Ishikawa (cell line): ENCODE measurements at regions not wholly inside any gene's neighbourhood (a gene's known extent, or its start where the extent isn't known, plus 50 kb on each side); places are given as distances from the start of the nearest gene placed in this dataset.

Experiments used
- CEBPB ChIP-seq: IDR thresholded peaks from 2 replicates; pipeline ENCODE4 v1.6.1; 2012
- CREB1 ChIP-seq: IDR thresholded peaks from 2 replicates; pipeline ENCODE4 v1.6.1; 2012; ENCODE audit warnings: low read depth
- EGR1 ChIP-seq: IDR thresholded peaks from 2 replicates; pipeline ENCODE4 v1.6.1; 2012
- EP300 ChIP-seq: IDR thresholded peaks from 2 replicates; pipeline ENCODE4 v1.6.1; 2012; ENCODE audit warnings: borderline replicate concordance
- FOXM1 ChIP-seq: IDR thresholded peaks from 2 replicates; pipeline ENCODE4 v1.6.1; 2012; ENCODE audit warnings: low read depth, borderline replicate concordance
- NFIC ChIP-seq: IDR thresholded peaks from 2 replicates; pipeline ENCODE4 v1.6.1; 2012
- RAD21 ChIP-seq: IDR thresholded peaks from 2 replicates; pipeline ENCODE4 v1.6.1; 2012; ENCODE audit warnings: low read depth
- TAF1 ChIP-seq: IDR thresholded peaks from 2 replicates; pipeline ENCODE4 v1.6.1; 2012; ENCODE audit warnings: low read depth, mild to moderate bottlenecking
- TCF12 ChIP-seq: IDR thresholded peaks from 2 replicates; pipeline ENCODE4 v1.6.1; 2012; ENCODE audit warnings: low read depth
- TEAD4 ChIP-seq: IDR thresholded peaks from 2 replicates; pipeline ENCODE4 v1.6.1; 2012
- YY1 ChIP-seq: IDR thresholded peaks from 2 replicates; pipeline ENCODE4 v1.6.1; 2012; ENCODE audit warnings: low read depth
- ZBTB7A ChIP-seq: IDR thresholded peaks from 2 replicates; pipeline ENCODE4 v1.6.1; 2012; ENCODE audit warnings: low read depth
- TF ChIP-seq, protein P1 (sequence below): IDR thresholded peaks from 2 replicates; pipeline ENCODE4 v1.6.1; 2012
- TF ChIP-seq, protein P2 (sequence below): IDR thresholded peaks from 2 replicates; pipeline ENCODE4 v1.6.1; 2012; ENCODE audit warnings: low read depth, mild to moderate bottlenecking
- TF ChIP-seq, protein P3 (sequence below): IDR thresholded peaks from 2 replicates; pipeline ENCODE4 v1.6.1; 2012

DNA sequence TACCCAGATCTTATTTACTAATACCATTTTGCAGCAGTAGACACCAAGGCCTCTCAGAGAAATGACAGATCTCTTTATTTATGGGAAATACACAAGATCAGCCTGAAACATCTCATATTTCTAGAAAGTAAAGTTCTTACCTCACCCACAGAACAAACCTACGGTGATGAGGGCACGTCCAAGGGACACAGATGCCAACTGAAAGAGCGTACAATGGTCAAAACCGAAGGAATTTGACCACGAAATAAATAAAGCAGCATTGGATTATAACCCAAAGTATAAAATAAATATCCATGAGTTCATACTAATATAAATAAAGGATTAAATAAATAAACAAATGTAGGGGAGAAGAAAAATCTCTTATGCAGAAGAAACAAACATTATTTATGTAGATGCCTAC lies 747.0 kb downstream of the TNS3 start:
- no peak for TF ChIP-seq ZBTB7A
- TF ChIP-seq, protein P1, sequence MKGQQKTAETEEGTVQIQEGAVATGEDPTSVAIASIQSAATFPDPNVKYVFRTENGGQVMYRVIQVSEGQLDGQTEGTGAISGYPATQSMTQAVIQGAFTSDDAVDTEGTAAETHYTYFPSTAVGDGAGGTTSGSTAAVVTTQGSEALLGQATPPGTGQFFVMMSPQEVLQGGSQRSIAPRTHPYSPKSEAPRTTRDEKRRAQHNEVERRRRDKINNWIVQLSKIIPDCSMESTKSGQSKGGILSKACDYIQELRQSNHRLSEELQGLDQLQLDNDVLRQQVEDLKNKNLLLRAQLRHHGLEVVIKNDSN: no peak
- TF ChIP-seq TEAD4: no peak
- no peak for TF ChIP-seq TCF12
- TF ChIP-seq FOXM1: no peak
- no peak for TF ChIP-seq YY1
- TF ChIP-seq CREB1: no peak
- TF ChIP-seq TAF1: no peak
- TF ChIP-seq CEBPB: no peak
- TF ChIP-seq, protein P2, sequence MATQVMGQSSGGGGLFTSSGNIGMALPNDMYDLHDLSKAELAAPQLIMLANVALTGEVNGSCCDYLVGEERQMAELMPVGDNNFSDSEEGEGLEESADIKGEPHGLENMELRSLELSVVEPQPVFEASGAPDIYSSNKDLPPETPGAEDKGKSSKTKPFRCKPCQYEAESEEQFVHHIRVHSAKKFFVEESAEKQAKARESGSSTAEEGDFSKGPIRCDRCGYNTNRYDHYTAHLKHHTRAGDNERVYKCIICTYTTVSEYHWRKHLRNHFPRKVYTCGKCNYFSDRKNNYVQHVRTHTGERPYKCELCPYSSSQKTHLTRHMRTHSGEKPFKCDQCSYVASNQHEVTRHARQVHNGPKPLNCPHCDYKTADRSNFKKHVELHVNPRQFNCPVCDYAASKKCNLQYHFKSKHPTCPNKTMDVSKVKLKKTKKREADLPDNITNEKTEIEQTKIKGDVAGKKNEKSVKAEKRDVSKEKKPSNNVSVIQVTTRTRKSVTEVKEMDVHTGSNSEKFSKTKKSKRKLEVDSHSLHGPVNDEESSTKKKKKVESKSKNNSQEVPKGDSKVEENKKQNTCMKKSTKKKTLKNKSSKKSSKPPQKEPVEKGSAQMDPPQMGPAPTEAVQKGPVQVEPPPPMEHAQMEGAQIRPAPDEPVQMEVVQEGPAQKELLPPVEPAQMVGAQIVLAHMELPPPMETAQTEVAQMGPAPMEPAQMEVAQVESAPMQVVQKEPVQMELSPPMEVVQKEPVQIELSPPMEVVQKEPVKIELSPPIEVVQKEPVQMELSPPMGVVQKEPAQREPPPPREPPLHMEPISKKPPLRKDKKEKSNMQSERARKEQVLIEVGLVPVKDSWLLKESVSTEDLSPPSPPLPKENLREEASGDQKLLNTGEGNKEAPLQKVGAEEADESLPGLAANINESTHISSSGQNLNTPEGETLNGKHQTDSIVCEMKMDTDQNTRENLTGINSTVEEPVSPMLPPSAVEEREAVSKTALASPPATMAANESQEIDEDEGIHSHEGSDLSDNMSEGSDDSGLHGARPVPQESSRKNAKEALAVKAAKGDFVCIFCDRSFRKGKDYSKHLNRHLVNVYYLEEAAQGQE: no peak
- no peak for TF ChIP-seq EGR1
- TF ChIP-seq NFIC: no peak
- TF ChIP-seq RAD21: no peak

DNA sequence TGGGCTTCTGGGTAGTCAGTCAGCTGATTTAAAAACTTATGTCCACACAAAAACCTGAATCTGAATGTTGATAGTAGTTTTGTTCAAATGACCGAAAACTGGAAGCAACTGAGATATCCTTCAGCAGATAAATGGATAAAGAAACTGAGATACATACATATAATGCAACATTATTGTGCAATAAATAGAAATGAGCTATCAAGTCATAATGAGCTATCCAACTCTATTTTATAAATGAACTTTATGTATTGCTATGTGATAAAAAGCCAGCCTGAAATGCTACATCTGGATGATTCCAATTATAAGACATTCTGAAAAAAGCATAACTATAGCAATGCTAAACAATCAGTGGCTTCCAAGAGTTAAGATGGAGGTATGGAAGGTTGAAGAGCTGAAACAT lies 748.7 kb downstream of the TNS3 start:
- TF ChIP-seq TAF1 (no peak), EP300 (no peak), FOXM1 (no peak), TCF12 (no peak), CREB1 (no peak), NFIC (no peak), TEAD4 (no peak), ZBTB7A (no peak), YY1 (no peak), CEBPB (no peak), EGR1 (no peak), RAD21 (no peak)
- TF ChIP-seq, protein P1: no peak
- TF ChIP-seq, protein P2: no peak
- TF ChIP-seq, protein P3, sequence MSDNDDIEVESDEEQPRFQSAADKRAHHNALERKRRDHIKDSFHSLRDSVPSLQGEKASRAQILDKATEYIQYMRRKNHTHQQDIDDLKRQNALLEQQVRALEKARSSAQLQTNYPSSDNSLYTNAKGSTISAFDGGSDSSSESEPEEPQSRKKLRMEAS: no peak

DNA sequence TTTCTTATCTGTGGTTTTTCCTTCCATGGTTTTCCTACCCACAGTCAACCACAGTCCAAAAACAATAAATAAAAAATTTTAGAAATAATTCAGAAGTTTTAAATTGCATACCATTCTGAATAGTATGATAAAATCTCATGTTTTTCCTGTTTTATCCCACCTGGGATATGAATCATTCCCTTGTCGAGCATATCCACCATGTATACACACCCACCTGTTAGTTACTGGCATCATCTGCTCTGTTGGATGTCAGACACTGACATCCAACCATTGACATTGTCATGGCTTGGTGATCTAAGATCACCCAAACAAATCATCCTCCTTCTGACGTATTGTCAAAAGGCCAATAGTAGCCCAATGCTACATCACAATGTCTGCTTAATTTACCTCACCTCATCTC lies 749.8 kb downstream of the TNS3 start:
- TF ChIP-seq EP300 (no peak), CEBPB (no peak), EGR1 (no peak), TCF12 (no peak), RAD21 (no peak), TAF1 (no peak), NFIC (no peak), ZBTB7A (no peak), YY1 (no peak), TEAD4 (no peak), CREB1 (no peak), FOXM1 (no peak)
- TF ChIP-seq, protein P2: no peak
- TF ChIP-seq, protein P1: no peak
- TF ChIP-seq, protein P3: no peak

DNA sequence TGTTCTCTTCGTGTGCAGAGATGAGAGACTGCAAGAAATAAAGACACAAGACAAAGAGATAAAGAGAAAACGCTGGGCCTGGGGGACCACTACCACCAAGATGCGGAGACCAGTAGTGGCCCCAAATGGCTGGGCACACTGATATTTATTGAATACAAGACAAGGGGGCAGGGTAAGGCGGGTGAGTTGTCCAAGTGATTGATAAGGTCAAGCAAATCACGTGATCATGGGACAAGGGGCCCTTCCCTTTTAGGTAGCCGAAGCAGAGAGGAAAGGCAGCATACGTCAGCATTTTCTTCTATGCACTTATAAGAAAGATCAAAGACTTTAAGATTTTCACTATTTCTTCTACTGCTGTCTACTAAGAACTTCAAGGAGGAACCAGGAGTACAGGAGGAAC lies 762.1 kb downstream of the TNS3 start:
- TF ChIP-seq TEAD4: no peak
- TF ChIP-seq EGR1: no peak
- TF ChIP-seq CEBPB: no peak
- no peak for TF ChIP-seq CREB1
- no peak for TF ChIP-seq FOXM1
- no peak for TF ChIP-seq TCF12
- TF ChIP-seq RAD21: no peak
- TF ChIP-seq EP300: no peak
- TF ChIP-seq TAF1: no peak
- TF ChIP-seq, protein P2: no peak
- no peak for TF ChIP-seq ZBTB7A
- TF ChIP-seq, protein P1: no peak
- no peak for TF ChIP-seq NFIC
- TF ChIP-seq YY1: no peak
- TF ChIP-seq, protein P3: no peak
